ENCODE measurements at regions not wholly inside any gene's neighbourhood (a gene's known extent, or its start where the extent isn't known, plus 50 kb on each side); places are given as distances from the start of the nearest gene placed in this dataset.

- no peak for TF ChIP-seq CTCF (IDR thresholded peaks at IDR 0.05)
- TF ChIP-seq POLR2A (IDR thresholded peaks at IDR 0.05), result no peak
Measured at GRCh38 chr9:111180811-111181210, 142.5 kb upstream of the LPAR1 start.

All from adrenal gland (tissue), 5 donors.